Bronchial epithelial cell (primary cell): ENCODE measurements at regions not wholly inside any gene's neighbourhood (a gene's known extent, or its start where the extent isn't known, plus 50 kb on each side); places are given as distances from the start of the nearest gene placed in this dataset.
"Not testable (repeated sequence)": the region's sequence is repeated elsewhere in the genome, so short reads cannot be mapped to it uniquely, and the experiment has no call there.

ENCODE experiments used
- DNase-seq: peaks from one replicate; pipeline ENCODE4 v3.0.0-alpha.2; 2010; ENCODE audit warnings: low read depth
- FAIRE-seq: peaks from 2 replicates; lab custom pipeline; 2011; peaks lifted over from hg19 to GRCh38; lab: Jason Lieb, UNC
- H3K27me3 ChIP-seq: 2 replicates; pipeline ENCODE4 v1.5.1; 2011; ENCODE audit warnings: low read length; ENCODE audit not compliant: control insufficient read depth, insufficient read depth
- H3K36me3 ChIP-seq: 2 replicates; pipeline ENCODE4 v1.5.1; 2011; ENCODE audit warnings: low read length; ENCODE audit not compliant: control insufficient read depth, insufficient read depth
- H3K4me3 ChIP-seq: 2 replicates; pipeline ENCODE4 v1.5.1; 2011; ENCODE audit warnings: mild to moderate bottlenecking, low read depth, low read length, control low read depth
- TF ChIP-seq, protein P1 (sequence below): IDR thresholded peaks from 2 replicates; pipeline ENCODE4 v1.5.1; 2011; ENCODE audit warnings: mild to moderate bottlenecking, moderate library complexity, low read length, control low read depth, inconsistent platforms; ENCODE audit not compliant: insufficient read depth, severe bottlenecking

DNA sequence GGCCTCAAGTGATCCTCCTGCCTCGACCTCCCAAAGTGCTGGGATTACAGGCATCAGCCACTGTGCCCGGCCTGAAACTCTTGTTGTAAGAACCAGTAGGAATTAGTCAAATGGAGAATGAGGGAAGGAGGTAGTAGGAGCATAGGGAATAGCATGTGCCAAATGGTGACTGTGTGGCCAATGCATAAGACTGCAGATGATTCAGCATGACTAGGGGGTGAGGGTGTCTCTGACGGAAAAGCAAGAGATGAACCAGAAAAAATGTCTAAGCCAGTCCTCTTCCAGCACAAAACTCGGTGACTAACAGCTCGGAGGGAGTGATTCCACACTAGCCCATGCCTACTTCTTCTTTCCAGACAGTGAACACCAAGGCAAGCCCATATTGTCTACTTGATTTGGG, 58.2 kb upstream of the DUSP21 start:
- Histone ChIP-seq H3K27me3 (no peaks in the 10 kb centered on the region), H3K36me3 (no peaks in the 10 kb centered on the region), H3K4me3 (no peak overlapping the region)
- FAIRE-seq (no peak), DNase-seq (peak; percentile 91)
- TF ChIP-seq, protein P1, sequence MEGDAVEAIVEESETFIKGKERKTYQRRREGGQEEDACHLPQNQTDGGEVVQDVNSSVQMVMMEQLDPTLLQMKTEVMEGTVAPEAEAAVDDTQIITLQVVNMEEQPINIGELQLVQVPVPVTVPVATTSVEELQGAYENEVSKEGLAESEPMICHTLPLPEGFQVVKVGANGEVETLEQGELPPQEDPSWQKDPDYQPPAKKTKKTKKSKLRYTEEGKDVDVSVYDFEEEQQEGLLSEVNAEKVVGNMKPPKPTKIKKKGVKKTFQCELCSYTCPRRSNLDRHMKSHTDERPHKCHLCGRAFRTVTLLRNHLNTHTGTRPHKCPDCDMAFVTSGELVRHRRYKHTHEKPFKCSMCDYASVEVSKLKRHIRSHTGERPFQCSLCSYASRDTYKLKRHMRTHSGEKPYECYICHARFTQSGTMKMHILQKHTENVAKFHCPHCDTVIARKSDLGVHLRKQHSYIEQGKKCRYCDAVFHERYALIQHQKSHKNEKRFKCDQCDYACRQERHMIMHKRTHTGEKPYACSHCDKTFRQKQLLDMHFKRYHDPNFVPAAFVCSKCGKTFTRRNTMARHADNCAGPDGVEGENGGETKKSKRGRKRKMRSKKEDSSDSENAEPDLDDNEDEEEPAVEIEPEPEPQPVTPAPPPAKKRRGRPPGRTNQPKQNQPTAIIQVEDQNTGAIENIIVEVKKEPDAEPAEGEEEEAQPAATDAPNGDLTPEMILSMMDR: no peak

DNA sequence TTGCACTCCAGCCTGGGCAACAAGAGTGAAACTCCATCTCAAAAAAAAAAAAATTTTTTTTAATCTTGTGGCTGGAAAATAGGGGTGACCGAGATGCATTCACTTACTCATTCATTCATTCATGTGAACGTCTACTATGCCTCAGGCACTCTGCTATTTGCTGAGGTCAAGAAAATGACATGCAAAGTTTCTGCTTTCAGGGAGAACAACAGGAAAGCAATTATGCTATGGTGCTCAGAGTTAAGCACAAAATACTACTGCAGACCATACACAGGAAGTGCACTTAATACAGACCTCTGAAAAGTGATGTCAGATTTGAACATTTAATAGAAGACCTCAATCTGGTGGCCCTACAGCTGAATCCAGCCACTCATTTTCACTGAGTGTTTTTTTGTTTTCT, 59.6 kb upstream of the DUSP21 start:
- DNase-seq (no peak), FAIRE-seq (no peak)
- no peaks in the 10 kb centered on the region for H3K36me3 ChIP-seq
- H3K4me3 ChIP-seq: no peak overlapping the region
- no peaks in the 10 kb centered on the region for H3K27me3 ChIP-seq
- TF ChIP-seq, protein P1: no peak

DNA sequence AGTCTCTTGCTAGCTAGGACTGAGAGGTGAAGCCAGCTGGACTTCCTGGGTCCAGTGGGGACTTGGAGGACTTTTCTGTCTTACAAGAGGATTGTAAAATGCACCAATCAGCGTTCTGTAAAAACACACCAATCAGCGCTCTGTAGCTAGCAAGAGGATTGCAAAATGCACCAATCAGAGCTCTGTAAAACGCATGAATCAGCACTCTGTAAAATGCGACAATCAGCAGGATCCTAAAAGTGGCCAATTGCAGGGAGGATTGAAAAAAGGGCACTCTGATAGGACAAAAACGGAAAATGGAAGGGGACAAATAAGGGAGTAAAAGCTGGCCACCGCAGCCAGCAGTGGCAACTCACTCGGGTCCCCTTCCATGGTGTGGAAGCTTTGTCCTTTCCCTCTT, 65.6 kb upstream of the DUSP21 start:
- Histone ChIP-seq H3K27me3 (no peaks in the 10 kb centered on the region), H3K36me3 (no peaks in the 10 kb centered on the region), H3K4me3 (no peak overlapping the region)
- no peak for DNase-seq
- FAIRE-seq: no peak
- TF ChIP-seq, protein P1: no peak

DNA sequence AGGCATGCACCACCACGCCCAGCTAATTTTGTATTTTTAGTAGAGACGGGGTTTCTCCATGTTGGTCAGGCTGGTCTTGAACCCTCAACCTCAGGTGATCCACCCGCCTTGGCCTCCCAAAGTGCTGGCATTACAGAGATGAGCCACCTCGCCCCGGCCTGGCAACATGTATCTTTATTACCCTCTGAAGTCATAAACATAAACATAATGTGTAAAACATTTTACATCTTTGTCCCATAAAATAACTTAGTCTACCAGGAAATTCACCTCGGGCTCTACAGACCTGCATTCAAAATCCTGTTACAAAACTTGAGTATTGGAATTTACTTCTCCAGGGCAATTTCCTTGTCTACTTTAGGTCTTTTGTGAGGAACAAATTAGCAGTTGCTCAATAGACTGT, 68.1 kb upstream of the DUSP21 start:
- Histone ChIP-seq H3K36me3 (no peaks in the 10 kb centered on the region), H3K4me3 (no peak overlapping the region), H3K27me3 (no peaks in the 10 kb centered on the region)
- no peak for DNase-seq
- TF ChIP-seq, protein P1: no peak
- FAIRE-seq: no peak

DNA sequence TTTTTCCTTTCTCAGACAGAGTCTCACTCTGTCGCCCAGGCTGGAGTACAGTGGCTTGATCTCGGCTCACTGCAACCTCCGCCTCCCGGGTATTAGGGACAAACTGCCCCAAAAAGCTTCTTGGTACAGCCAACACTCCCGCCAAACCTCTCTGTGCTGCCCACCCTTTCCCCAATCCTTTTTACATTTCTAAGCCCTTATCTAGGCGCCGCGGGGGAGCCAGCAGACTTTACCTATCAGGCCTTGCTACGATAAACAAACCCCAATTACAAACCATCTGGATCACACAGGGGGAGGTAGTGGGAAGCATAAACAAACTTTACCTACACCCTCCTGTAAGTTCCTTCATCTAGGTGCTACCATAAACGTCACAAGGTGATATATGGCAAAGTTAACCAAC, 69.8 kb upstream of the DUSP21 start:
- not testable (repeated sequence) for H3K27me3 ChIP-seq, H3K4me3 ChIP-seq, DNase-seq, FAIRE-seq, H3K36me3 ChIP-seq

DNA sequence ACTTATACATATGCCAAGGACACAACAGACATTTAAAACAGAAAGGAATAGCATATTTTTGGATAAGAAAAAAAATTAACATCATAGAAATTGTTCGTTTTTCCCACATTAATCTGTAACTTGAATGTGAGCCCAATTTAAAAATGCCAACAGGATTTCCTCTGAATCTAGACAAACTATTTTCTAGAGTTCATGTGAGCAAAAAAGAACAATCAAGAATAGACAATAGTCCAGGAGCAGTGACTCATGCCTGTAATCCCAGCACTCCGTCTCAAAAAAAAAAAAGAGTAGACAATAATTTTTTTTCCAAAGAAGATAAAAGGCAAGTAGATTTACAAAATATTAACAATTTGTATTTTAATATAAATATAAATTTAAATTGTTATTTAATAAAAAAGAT, 73.7 kb upstream of the DUSP21 start:
- DNase-seq: peak; percentile 5
- Histone ChIP-seq H3K4me3 (no peak overlapping the region), H3K36me3 (no peaks in the 10 kb centered on the region), H3K27me3 (no peaks in the 10 kb centered on the region)
- TF ChIP-seq, protein P1: no peak
- FAIRE-seq: no peak

DNA sequence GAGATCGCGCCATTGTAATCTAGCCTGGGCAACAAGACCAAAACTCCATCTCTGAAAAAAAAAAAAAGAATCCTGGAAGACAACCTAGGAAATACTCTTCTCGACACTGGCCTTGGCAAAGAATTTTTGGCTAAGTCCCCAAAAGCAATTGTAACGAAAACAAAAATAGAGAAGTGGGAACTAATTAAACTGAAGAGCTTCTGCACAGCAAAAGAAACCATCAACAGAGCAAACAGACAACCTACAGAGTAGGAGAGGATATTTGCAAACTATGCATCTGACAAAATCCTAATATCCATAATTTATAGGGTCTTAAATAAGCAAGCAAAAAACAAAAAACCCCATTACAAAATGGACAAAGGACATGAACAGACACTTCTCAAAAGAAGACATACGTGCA, 76.5 kb upstream of the DUSP21 start:
- no peaks in the 10 kb centered on the region for H3K36me3 ChIP-seq
- FAIRE-seq (no peak), DNase-seq (no peak)
- H3K4me3 ChIP-seq: no peak overlapping the region
- TF ChIP-seq, protein P1: no peak
- H3K27me3 ChIP-seq: no peaks in the 10 kb centered on the region
